ENCODE measurements at regions not wholly inside any gene's neighbourhood (a gene's known extent, or its start where the extent isn't known, plus 50 kb on each side); places are given as distances from the start of the nearest gene placed in this dataset.

DNA sequence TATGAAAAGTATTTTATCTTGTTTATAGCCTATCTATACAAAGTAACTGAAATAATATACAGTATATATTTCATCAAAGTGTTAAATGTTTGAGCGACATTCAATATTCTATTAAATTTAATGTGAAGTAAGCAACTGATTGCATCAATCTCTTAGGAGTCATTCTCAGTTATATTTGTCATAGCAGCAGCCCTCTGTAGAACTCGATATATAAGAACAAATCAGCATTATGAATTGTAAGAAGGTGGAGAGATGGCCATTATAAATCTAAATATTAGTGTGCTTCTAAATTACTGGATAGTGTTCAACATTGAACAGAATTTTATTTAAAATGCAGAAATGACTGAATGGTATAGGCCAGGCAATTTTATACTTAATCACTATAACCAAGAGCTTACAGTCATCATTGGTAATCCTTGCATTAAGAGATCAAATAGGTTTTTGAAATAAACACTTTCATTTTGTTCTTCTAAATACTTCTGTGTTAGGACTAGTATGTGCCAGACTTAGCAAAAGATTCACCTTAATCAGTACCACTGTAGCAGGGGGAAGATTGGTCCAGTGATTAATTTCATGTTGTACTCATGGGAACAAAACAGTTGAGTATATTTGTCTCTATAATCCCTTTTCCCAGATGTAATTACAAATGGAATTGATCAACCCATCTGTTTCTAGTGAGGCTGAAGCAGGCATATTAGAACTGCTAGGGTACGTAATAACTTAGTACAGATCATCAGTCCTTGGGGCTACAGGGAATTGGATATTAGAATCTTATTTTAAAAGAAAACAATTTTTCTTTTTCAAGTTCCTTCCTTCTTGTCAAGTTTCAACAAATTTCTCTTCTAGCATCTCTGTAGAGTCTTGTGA lies 108.3 kb upstream of the TYRP1 start:
- TF ChIP-seq, protein P1, sequence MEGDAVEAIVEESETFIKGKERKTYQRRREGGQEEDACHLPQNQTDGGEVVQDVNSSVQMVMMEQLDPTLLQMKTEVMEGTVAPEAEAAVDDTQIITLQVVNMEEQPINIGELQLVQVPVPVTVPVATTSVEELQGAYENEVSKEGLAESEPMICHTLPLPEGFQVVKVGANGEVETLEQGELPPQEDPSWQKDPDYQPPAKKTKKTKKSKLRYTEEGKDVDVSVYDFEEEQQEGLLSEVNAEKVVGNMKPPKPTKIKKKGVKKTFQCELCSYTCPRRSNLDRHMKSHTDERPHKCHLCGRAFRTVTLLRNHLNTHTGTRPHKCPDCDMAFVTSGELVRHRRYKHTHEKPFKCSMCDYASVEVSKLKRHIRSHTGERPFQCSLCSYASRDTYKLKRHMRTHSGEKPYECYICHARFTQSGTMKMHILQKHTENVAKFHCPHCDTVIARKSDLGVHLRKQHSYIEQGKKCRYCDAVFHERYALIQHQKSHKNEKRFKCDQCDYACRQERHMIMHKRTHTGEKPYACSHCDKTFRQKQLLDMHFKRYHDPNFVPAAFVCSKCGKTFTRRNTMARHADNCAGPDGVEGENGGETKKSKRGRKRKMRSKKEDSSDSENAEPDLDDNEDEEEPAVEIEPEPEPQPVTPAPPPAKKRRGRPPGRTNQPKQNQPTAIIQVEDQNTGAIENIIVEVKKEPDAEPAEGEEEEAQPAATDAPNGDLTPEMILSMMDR (conservative IDR thresholded peaks at IDR 0.05), result no peak
- no peak for TF ChIP-seq EZH2 (IDR thresholded peaks at IDR 0.05; ENCODE audit: low read depth)

Data from PC-9 (cell line).